SH-SY5Y (cell line): ENCODE measurements at regions not wholly inside any gene's neighbourhood (a gene's known extent, or its start where the extent isn't known, plus 50 kb on each side); places are given as distances from the start of the nearest gene placed in this dataset.

Source experiments
- GATA2 ChIP-seq: IDR thresholded peaks from 2 replicates; pipeline ENCODE4 v1.6.1; 2011; ENCODE audit warnings: mild to moderate bottlenecking, low read depth, low read length
- GATA3 ChIP-seq: IDR thresholded peaks from 2 replicates; pipeline ENCODE4 v1.6.1; 2011; ENCODE audit warnings: low read depth, mild to moderate bottlenecking, low read length, moderate library complexity

GRCh38 chr4:135268369-135268768, 1066.8 kb upstream of the PABPC4L start:
- TF ChIP-seq GATA2 (no peak), GATA3 (no peak)
